GM21360 (cell line): ENCODE measurements at regions not wholly inside any gene's neighbourhood (a gene's known extent, or its start where the extent isn't known, plus 50 kb on each side); places are given as distances from the start of the nearest gene placed in this dataset.

Experiments
- ATAC-seq: cut with Tn5 transposase; IDR thresholded peaks from one replicate; pipeline ENCODE4 v1.9.1; 2021; ENCODE audit warnings: mild to moderate bottlenecking, moderate library complexity; ENCODE audit not compliant: unreplicated experiment

DNA sequence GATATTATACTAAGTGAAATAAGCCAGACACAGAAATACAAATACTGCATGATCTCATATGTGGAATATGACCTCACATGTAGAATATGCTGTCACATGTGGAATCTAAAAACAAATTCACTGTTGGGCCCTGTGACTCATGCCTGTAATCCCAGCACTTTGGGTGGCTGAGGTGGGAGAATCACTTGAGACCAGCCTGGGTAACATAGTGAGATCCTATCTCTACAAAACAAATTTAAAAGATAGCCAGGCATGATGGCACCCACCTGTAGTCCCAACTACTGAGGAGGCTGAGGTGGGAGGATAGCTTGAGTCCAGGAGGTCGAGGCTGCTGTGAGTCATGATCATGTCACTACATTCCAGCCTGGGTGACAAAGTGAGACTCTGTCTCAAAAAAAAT is 160.3 kb downstream of the PTEN start:
- ATAC-seq: no peak

DNA sequence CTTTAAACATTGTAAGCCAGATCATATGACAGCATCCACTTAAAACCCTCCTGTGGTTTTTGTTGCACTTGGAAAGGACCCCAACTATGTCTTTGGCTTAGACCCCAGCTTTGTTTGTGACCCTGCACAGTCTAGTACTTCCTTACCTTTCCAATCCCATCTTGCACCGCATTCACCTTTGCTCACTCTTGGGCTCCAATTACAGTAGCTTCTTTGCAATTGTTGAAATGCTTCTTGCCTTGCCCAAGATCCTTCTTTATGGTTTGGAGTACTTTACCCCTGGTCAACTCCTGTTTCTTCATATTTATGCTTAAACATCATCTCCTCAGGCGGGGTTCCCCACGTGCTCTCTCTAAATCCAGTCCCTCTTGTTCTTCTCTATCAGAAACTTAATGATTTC is 162.6 kb downstream of the PTEN start:
- no peak for ATAC-seq

DNA sequence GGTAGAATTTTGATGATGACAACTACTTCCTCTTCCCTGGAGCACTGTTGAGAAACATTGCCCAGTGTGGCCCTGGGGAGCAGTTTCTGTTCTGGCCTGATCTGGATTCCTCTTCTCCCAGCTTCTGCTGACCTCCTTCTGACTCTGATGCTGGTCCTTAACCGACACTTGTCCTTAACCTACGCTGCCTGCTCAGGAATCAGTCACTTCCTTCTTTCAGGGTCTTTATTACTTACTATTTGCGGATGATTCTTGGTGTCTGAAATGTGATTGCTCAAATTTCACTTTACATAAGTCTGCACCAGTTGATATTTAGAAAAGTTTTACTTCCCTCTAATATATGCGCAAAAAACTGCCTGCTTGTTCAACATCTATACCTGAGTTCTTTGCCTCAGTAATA is 164.1 kb downstream of the PTEN start:
- ATAC-seq: no peak

DNA sequence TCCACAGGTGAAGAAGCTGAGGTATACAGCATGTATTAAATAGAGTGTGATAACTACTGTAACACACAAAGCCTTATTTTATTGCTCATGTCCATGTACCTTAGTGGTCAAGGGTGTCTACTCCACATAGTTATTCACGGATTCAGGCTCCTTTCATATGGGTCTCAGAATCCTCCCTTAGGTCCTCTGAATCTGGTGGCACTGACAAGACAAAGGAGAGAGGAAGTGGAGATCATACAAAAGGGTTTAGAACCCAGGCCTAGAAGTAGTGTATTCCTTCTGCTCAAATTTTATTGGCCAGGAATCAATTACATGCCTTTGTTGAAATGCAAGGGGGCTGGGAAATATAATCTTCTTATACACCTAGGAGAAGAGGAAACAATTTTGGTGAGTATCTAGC is 164.6 kb downstream of the PTEN start:
- no peak for ATAC-seq

DNA sequence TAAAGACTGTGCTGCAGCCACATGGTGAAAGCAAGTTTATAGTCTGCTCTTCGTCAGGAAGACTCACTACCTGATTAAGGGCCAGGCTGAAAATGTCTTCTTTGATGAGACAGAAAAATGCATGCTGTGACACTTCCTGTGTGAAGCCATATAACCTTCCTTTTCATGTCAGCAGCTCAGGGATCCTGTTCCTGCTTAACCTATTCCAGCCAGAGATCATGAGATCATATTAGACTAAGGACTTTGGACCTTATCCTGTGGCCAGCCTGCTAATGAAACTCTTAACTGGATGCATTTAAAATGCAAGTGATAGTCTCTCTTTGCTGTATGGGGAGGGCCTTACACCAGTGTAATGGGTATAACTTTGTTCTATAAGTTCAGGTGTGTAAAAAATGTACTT is 165.2 kb downstream of the PTEN start:
- no peak for ATAC-seq

GRCh38 chr10:88032566-88032965 is 169.1 kb downstream of the PTEN start:
- no peak for ATAC-seq

DNA sequence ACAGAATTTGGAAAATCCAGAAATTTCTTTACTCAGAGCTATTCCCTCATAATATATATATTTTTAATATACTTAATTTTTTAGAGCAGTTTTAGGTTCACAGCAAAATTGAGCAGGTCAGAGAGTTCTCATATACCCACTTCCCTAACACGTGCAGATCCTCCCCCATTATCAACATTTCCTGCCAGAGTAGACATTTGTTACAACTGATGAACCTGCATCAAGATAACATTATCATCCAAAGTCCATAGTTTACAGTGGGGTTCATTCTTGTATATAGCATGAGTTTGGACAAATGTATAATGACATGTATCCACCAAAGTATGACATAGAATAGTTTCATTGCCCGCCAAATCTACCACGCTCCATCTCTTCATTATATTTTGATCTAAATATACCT is 170.0 kb downstream of the PTEN start:
- ATAC-seq: no peak

GRCh38 chr10:88033793-88034192 is 170.4 kb downstream of the PTEN start:
- no peak for ATAC-seq

DNA sequence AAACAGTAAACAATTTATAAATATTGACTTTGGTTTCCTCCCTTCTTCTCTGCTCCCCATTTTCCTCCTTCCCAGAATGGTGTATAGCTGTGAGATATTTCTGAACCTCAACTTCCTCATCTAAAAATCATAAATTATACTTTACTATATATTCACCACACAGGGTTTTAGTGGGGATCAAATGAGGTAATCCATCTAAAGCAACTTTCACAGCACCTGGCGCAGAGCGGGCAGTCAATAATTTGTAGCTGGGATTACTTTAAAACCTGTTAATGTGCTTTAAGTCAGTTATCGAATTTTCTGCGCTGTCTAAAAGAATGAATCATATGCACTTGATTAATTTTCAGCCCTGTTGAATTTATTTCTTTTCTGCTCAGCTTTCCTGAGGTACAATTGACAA is 172.7 kb downstream of the PTEN start:
- no peak for ATAC-seq

DNA sequence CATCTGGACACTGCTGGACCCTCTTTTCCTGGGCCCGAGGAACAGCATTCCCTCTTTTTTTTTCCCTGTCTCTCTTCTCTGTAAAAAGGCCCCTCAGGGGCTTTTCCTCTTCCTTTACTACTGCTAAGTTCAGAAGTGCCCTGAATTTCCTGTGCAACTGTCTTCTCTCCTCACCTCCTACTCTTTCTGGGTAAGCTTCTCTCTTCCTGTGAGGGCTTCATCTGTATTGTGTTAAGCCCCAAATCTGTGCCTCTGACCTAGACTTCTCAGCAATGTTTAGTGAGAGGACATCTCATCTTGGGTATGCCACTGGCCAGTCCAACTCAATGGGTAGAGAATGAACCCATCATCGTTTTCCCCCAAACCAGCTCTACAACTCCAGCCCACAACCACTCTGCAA is 174.2 kb downstream of the PTEN start:
- ATAC-seq: no peak

GRCh38 chr10:88038268-88038667 is 174.8 kb downstream of the PTEN start:
- ATAC-seq: no peak

DNA sequence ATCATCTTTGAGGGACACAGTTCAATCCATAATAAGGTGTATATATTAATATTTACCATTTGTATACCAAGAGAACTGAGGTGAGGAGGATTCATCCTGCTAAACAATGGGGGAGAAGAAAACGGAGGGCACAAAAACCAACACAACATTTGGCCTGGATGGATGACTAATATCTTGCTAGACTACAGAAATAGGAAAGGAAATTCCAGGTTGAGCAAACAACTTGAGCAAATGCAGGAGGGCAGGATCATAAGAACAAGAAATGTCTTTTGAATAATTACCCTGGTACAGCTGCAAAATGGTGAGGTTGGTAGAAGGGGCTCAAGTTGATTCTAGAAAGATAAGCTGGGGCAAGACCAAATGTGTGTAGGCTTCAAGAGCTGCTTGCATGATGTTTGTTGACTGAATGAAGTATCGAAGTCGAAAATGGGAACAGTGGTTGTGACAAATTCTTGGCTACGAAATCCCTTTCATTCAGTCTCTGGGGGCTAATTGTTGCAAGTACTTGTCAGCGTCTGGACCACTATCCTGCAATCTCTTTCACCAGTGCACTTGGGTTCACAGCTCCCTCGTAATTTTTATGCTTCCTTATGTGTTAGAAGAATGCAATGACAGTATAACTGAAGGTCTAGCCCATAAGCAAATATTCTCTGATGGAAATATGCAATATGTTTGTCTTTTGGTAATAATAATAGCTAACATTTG is 176.2 kb downstream of the PTEN start:
- ATAC-seq: no peak

GRCh38 chr10:88041243-88042159 is 178.1 kb downstream of the PTEN start:
- ATAC-seq: no peak

DNA sequence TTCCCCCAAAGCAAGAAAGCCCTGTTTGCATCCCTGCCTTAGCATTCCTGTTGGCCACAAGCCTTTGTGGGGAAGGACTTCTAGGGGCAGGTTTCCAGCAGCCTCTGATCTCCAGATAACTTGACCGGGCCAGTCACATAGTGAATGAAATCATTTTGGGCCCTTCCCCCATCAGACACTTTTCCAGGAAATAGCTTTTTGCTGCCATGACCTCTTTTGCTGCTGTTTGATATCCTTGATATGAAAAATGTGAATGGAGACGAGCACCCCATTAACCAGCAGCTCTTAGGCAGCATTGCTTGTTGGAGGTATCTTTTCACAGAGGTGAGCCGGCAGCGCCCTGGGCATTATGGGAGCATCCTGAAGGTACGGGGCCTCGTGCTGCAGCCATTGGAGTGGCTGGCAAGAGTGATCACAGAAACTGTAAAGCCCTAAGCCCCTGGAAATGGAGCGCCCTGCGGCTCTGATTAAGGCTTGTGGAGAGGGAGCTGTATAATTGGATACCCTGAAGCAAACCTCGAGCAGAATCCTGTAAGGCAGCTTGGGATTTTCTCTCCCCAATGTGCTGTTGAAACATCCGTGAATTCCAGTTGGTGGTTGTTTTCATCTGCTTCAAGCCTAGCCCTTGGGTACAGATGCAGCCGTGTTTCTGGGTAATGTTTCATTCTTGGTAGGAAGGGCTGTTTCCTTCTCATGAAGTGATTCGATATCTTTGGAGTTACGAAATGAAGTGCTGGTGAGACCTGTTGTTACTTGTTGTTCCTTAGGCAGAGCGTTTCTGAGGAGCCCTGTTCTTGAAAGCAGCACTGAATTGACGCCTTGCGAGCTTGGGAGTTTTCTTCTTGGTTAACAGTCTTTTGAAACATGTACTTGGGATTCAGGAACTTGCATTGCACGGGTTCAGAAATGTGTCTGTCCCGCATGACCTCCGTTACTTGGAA is 179.0 kb downstream of the PTEN start:
- ATAC-seq: no peak

GRCh38 chr10:88045096-88045495 is 181.7 kb downstream of the PTEN start:
- no peak for ATAC-seq

DNA sequence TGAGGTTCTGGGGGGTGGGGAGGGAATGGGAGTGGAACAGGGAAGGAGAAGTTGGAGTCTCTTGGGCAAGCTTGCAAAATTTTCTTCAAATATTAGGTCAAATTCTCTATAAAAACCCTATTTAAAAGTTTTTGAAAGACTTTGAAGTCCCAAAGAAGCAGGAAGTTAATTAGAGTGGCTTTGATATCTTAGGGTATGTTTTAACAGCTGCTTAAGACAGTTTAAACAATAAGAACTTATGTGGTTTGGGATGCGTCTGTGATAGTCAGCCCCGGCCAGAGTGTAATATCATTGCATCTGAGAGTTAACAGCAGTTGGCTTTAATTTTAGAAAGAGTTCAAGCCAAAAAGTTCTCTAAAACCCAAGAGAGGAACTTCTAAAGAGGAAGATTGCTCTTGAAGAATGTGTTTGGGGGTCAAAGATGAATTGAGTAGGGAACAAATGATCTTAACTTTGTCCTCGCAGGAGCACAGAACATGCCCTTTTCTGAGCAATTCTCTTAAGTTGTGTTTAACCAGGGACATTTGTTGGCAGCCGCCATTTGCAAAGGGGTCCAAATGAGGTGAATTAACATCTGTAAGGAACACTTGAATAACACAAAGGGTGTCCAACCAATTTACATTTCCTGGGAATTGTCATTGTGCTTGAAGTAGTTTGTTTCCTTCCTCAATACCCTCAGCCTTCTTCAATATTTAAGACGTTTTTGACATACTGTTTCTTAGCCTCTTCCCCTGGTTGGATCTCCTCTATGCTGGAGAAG is 182.4 kb downstream of the PTEN start:
- ATAC-seq: no peak

GRCh38 chr10:88047579-88047978 is 184.2 kb downstream of the PTEN start:
- no peak for ATAC-seq

DNA sequence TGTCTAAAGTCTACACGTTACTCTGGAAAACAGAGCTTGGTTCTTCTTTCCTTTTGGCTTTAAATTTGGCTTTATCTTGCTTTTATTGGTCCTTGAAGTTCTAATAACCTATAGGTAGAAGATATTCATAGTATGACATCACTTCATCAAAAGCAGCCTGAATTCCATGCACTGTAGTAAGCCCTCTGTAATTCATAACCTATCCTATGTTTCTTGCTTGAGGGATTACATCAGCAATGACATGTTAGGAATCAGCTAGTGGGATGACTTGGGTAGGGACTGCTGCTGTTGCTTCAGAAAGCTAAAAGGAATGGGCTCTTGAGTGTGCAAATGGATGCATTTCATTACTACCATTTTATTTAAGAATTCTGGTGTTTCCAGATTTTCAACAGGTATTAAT is 184.9 kb downstream of the PTEN start:
- no peak for ATAC-seq

DNA sequence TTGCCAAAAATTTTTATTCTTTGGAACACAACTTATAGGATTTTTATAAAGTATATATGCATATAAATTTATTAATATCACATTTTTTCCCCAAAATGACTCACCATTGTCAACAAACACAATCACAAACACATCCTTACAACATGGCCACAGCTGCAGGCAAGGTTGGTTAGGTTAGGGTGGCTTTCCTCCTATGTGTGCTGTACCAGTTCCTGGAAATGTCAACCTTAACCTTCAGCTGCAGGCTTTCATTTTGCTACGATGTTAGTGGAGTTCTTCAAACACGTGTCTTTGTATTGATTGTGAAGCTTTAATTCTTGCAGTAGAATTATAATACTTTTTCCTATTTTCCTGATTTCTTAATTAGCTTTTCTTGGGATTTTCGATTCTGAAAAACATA is 185.8 kb downstream of the PTEN start:
- ATAC-seq: no peak

DNA sequence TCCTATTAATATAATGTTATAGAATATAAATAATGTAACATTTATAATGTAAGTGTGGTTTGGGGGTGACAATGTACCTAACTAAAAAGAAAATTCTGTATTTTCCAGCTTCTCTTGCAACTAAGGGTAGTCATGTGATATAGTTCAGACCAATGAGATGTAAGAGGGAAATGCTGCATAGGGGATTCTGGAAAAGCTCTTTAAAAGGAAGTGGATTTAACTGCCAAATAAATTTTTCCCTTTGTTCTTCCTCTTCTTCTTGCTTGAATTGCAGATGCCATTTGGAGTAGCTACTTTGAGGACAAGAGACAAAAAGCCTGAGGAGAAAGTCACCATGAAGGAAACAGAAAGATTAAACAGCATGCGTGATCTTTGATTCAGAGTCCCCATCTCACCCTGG is 194.3 kb downstream of the PTEN start:
- ATAC-seq: no peak

DNA sequence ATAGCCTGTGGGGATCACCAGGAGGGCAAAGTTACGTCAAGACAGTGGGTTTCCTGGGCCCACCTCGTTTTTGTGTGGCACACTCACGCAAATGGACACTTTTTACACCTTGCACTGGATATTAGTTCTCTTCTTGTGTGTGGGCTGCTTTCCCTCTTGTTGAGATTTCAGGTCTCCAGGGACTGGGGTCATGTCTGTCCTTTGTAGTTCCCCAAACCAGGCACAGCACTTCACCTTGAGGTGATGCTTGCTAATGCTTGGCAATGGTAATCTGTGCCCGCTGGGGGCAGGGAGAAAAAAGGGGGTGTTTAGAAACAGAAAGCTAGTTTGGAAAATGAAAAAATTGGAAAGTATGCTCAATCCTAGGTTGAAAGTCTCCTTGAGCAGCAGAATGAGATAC is 195.3 kb downstream of the PTEN start:
- ATAC-seq: no peak
